ENCODE measurements at regions not wholly inside any gene's neighbourhood (a gene's known extent, or its start where the extent isn't known, plus 50 kb on each side); places are given as distances from the start of the nearest gene placed in this dataset.
A peak's percentile ranks its signal among the peaks of the same experiment; 100 is the strongest.

DNA sequence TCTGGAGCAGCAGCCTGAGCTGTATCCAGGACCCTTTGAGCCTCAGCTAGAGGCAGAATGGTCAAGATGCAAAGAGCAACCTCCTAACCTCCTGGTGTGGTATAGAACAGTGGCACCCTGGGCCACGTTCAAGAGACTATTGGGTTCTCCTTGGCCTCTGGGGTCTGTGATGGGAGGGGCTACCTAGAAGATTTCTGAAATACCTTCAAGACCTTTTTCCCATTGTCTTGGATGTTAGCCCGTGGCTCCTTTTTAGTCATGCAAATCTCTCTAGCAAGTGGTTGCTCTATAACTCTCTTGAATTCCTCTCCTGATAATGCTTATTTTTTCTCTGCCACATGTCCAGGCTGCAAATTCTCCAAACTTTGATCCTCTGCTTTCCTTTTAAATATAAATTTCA lies 106.3 kb upstream of the SULT1C3 start:
- Histone ChIP-seq H3K4me2 (ENCODE audit: low read depth, low read length) (no peak overlapping the region), H4K20me1 (ENCODE audit: insufficient read depth, low read length) (no peaks in the 10 kb centered on the region), H3F3A (ENCODE audit: insufficient read depth, low read length) (no peaks in the 10 kb centered on the region), H3K27ac (ENCODE audit: low read length) (no peak overlapping the region), H3K4me1 (ENCODE audit: low read length) (no peaks in the 10 kb centered on the region), H3K27me3 (replicated peaks; ENCODE audit: insufficient read depth, low read length) (no peaks in the 10 kb centered on the region), H3K9me2 (replicated peaks; ENCODE audit: insufficient read depth, low read length) (no peaks in the 10 kb centered on the region), H2AFZ (ENCODE audit: low read length) (no peak overlapping the region), H3K9me3 (replicated peaks; ENCODE audit: insufficient read depth, low read length) (no peaks in the 10 kb centered on the region), H3K36me3 (replicated peaks; ENCODE audit: insufficient read depth, low read length) (no peaks in the 10 kb centered on the region), H3K9ac (ENCODE audit: low read length) (no peak overlapping the region), H3K79me2 (ENCODE audit: low read length) (no peaks in the 10 kb centered on the region), H3K4me3 (ENCODE audit: low read length) (no peak overlapping the region)
- DNase-seq = no peak
- no peak for TF ChIP-seq EZH2phosphoT487 (IDR thresholded peaks at IDR 0.05; ENCODE audit: low read length)
- TF ChIP-seq, protein P1, sequence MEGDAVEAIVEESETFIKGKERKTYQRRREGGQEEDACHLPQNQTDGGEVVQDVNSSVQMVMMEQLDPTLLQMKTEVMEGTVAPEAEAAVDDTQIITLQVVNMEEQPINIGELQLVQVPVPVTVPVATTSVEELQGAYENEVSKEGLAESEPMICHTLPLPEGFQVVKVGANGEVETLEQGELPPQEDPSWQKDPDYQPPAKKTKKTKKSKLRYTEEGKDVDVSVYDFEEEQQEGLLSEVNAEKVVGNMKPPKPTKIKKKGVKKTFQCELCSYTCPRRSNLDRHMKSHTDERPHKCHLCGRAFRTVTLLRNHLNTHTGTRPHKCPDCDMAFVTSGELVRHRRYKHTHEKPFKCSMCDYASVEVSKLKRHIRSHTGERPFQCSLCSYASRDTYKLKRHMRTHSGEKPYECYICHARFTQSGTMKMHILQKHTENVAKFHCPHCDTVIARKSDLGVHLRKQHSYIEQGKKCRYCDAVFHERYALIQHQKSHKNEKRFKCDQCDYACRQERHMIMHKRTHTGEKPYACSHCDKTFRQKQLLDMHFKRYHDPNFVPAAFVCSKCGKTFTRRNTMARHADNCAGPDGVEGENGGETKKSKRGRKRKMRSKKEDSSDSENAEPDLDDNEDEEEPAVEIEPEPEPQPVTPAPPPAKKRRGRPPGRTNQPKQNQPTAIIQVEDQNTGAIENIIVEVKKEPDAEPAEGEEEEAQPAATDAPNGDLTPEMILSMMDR (IDR thresholded peaks at IDR 0.05; ENCODE audit: low read length) = no peak
- TF ChIP-seq EZH2 (optimal IDR thresholded peaks at IDR 0.05; ENCODE audit: low read depth, low read length) = no peak

DNA sequence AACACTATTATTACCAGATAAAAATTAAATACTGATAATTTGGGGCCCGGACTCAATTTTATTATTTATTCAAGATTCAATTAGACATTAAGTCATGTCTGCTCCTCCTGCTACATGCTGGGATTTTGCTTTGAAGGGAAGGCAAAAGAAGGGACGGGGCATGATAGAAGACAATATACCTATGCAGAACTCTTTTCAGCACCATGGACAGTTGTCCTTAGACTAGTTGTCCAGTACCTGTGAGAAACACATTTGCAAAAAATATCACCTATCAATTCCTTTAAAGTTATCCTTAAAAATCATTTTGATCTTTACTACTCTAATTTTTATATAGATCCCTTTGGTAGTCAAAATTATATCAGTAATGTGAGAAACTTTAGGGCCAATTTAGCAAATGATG lies 100.2 kb upstream of the SULT1C3 start:
- H3K9me3 ChIP-seq (replicated peaks; ENCODE audit: insufficient read depth, low read length) = no peaks in the 10 kb centered on the region

DNA sequence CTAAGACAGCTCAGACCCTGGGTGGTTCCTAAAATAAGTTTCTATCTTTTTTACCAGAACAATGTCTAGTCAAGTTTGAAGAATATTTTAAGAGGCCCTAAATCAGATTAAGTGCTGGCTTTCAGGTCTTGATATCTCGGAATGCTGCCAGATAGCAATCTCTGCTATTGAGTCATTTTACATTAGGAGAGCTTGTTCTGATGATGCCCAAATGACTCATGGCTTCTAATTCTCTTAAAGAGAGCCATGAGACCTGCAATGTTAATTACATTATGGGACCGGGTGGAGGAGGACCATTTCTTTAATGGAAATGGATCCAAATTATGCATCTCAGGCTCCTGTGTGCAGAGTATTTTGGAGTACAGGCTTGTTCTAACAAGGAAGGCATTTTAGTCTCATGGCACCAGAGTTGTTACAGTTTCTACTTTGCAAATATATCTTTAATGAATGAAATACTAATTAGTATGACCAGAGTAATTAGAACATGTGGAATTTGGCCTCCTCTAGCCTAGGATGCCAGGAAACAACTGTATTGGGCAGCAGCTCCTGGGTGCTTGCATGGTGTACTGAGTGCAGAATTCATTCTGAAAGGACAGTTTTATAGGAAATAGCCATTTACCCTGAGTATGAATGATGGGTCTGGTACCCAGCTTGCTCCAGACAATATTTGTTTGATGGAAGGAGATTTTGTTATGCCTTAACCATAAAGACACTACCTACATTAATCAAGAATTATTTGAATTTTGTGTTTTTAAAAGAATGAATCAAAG lies 94.0 kb upstream of the SULT1C3 start:
- Histone ChIP-seq H4K20me1 (ENCODE audit: insufficient read depth, low read length) (no peaks in the 10 kb centered on the region), H3K9me2 (replicated peaks; ENCODE audit: insufficient read depth, low read length) (no peaks in the 10 kb centered on the region), H3K36me3 (replicated peaks; ENCODE audit: insufficient read depth, low read length) (no peaks in the 10 kb centered on the region), H3F3A (ENCODE audit: insufficient read depth, low read length) (no peaks in the 10 kb centered on the region), H3K4me1 (ENCODE audit: low read length) (no peaks in the 10 kb centered on the region), H3K27me3 (replicated peaks; ENCODE audit: insufficient read depth, low read length) (no peaks in the 10 kb centered on the region), H3K9ac (ENCODE audit: low read length) (no peak overlapping the region), H3K4me2 (ENCODE audit: low read depth, low read length) (no peak overlapping the region), H3K9me3 (replicated peaks; ENCODE audit: insufficient read depth, low read length) (no peaks in the 10 kb centered on the region), H2AFZ (ENCODE audit: low read length) (no peak overlapping the region), H3K4me3 (ENCODE audit: low read length) (no peak overlapping the region), H3K27ac (ENCODE audit: low read length) (no peak overlapping the region), H3K79me2 (ENCODE audit: low read length) (no peaks in the 10 kb centered on the region)
- no peak for DNase-seq
- TF ChIP-seq, protein P1 (IDR thresholded peaks at IDR 0.05; ENCODE audit: low read length) = no peak
- no peak for TF ChIP-seq EZH2phosphoT487 (IDR thresholded peaks at IDR 0.05; ENCODE audit: low read length)
- TF ChIP-seq EZH2 (optimal IDR thresholded peaks at IDR 0.05; ENCODE audit: low read depth, low read length) = no peak

More for the DNA sequence above, 100.2 kb upstream of the SULT1C3 start:
- no peak overlapping the region for H3K4me3 ChIP-seq (ENCODE audit: low read length)
- H3K9me2 ChIP-seq (replicated peaks; ENCODE audit: insufficient read depth, low read length) = no peaks in the 10 kb centered on the region
- H3K79me2 ChIP-seq (ENCODE audit: low read length) = no peaks in the 10 kb centered on the region
- no peaks in the 10 kb centered on the region for H3K36me3 ChIP-seq (replicated peaks; ENCODE audit: insufficient read depth, low read length)
- TF ChIP-seq EZH2 (optimal IDR thresholded peaks at IDR 0.05; ENCODE audit: low read depth, low read length) (no peak), EZH2phosphoT487 (IDR thresholded peaks at IDR 0.05; ENCODE audit: low read length) (no peak)
- TF ChIP-seq, protein P1 (IDR thresholded peaks at IDR 0.05; ENCODE audit: low read length) = no peak
- no peak overlapping the region for H3K27ac ChIP-seq (ENCODE audit: low read length)
- no peak overlapping the region for H2AFZ ChIP-seq (ENCODE audit: low read length)
- no peaks in the 10 kb centered on the region for H3K4me1 ChIP-seq (ENCODE audit: low read length)
- no peaks in the 10 kb centered on the region for H3K27me3 ChIP-seq (replicated peaks; ENCODE audit: insufficient read depth, low read length)
- no peaks in the 10 kb centered on the region for H3F3A ChIP-seq (ENCODE audit: insufficient read depth, low read length)
- H3K9ac ChIP-seq (ENCODE audit: low read length) = no peak overlapping the region
- DNase-seq = peak; percentile 61
- H4K20me1 ChIP-seq (ENCODE audit: insufficient read depth, low read length) = no peaks in the 10 kb centered on the region
- H3K4me2 ChIP-seq (ENCODE audit: low read depth, low read length) = no peak overlapping the region

Data from MM.1S (cell line).